Panc1 (cell line): ENCODE measurements at regions not wholly inside any gene's neighbourhood (a gene's known extent, or its start where the extent isn't known, plus 50 kb on each side); places are given as distances from the start of the nearest gene placed in this dataset.

Experiments used
- ATAC-seq: fragments of 200-7000 bp; cut with Tn5 transposase; 2 replicates; pipeline ENCODE4 v1.9.1; 2020; ENCODE audit warnings: mild to moderate bottlenecking, moderate library complexity
- BruUV-seq: library from RNA; stranded (reverse); fragments of 400-500 nt; replicated peaks from 2 replicates; lab custom pipeline; 2021; lab: Mats Ljungman, UMichigan
- CTCF ChIA-PET: fragments of 300-600 bp; sonication (Branson Sonifier 250); formaldehyde crosslinking; loops from one replicate; lab custom pipeline; 2022; ENCODE audit warnings: antibody characterized with exemption; lab: Charles Lee
- POLR2A ChIA-PET: fragments of 300-600 bp; sonication (Branson Sonifier 250); formaldehyde crosslinking; loops from one replicate; lab custom pipeline; 2022; ENCODE audit warnings: antibody characterized with exemption; lab: Charles Lee
- DNase-seq: peaks from one replicate; pipeline ENCODE4 v3.0.0-alpha.2; 2010; ENCODE audit warnings: low read depth, low spot score
- H3K27ac ChIP-seq: 2 replicates; pipeline ENCODE4 v1.5.1; 2011; ENCODE audit warnings: mild to moderate bottlenecking, low read length, inconsistent platforms
- H3K27me3 ChIP-seq: fragments of 200-500 bp; sonication (Bioruptor generic); 2 replicates; pipeline ENCODE4 v1.6.0; 2014; ENCODE audit warnings: low read length, inconsistent platforms; ENCODE audit not compliant: control insufficient read depth, insufficient read depth
- H3K36me3 ChIP-seq: fragments of 200-500 bp; sonication (Bioruptor generic); 2 replicates; pipeline ENCODE4 v1.5.1; 2014; ENCODE audit warnings: inconsistent platforms, mild to moderate bottlenecking, low read length, moderate library complexity; ENCODE audit not compliant: control insufficient read depth, insufficient read depth
- H3K4me1 ChIP-seq: 2 replicates; pipeline ENCODE4 v1.5.1; 2011; ENCODE audit warnings: inconsistent platforms, mild to moderate bottlenecking, low read length, moderate library complexity; ENCODE audit not compliant: control insufficient read depth, insufficient read depth
- H3K4me3 ChIP-seq, 2 experiments: 2 replicates each; pipeline ENCODE4 v1.5.1; 2011 to 2012; ENCODE audit warnings: low read depth in 2 of 2, low read length in 2 of 2, mild to moderate bottlenecking in 2 of 2, inconsistent platforms in 1 of 2, moderate library complexity in 1 of 2
- H3K9me3 ChIP-seq: fragments of 200-500 bp; sonication (Bioruptor generic); 2 replicates; pipeline ENCODE4 v1.5.1; 2014; ENCODE audit warnings: low read depth, mild to moderate bottlenecking, inconsistent platforms, low read length, moderate library complexity; ENCODE audit not compliant: control insufficient read depth, insufficient read depth
- POLR2AphosphoS5 ChIP-seq: IDR thresholded peaks from 2 replicates; pipeline ENCODE4 v1.6.1; 2012; ENCODE audit warnings: mild to moderate bottlenecking, low read depth, low read length, moderate library complexity
- REST ChIP-seq, 2 experiments: IDR thresholded peaks; 2 replicates each; pipeline ENCODE4 v1.6.1; 2011 to 2012; ENCODE audit warnings: low read depth in 2 of 2, control low read depth in 1 of 2, low read length in 1 of 2, mild to moderate bottlenecking in 1 of 2, moderate library complexity in 1 of 2; ENCODE audit not compliant: insufficient read depth in 1 of 2
- SIN3A ChIP-seq: IDR thresholded peaks from 2 replicates; pipeline ENCODE4 v1.6.1; 2012; ENCODE audit warnings: low read depth, mild to moderate bottlenecking, low read length, moderate library complexity, borderline replicate concordance; ENCODE audit not compliant: insufficient read depth
- TCF7L2 ChIP-seq: IDR thresholded peaks from 2 replicates; pipeline ENCODE4 v1.6.1; 2011; ENCODE audit warnings: mild to moderate bottlenecking, low read depth, low read length, inconsistent platforms
- in situ Hi-C: cut with HindIII; loops from 2 replicates; pipeline ENCODE4 v1.10.0; 2016; ENCODE audit warnings: low sequenced_read_pairs, low pct_unique_long_range_greater_than_20kb
- intact Hi-C: fragments of 100-400 bp; cut with micrococcal nuclease; formaldehyde crosslinking; loops from one replicate; pipeline ENCODE4 v1.10.0; 2022; ENCODE audit not compliant: unreplicated experiment
- TF ChIP-seq, protein P1 (sequence below): fragments of 450-650 bp; IDR thresholded peaks from 2 replicates; pipeline ENCODE4 v1.5.1; 2017; ENCODE audit warnings: mild to moderate bottlenecking

GRCh38 chr11:104819107-104819506 lies 79.2 kb downstream of the CASP12 start:
- TF ChIP-seq, protein P1, sequence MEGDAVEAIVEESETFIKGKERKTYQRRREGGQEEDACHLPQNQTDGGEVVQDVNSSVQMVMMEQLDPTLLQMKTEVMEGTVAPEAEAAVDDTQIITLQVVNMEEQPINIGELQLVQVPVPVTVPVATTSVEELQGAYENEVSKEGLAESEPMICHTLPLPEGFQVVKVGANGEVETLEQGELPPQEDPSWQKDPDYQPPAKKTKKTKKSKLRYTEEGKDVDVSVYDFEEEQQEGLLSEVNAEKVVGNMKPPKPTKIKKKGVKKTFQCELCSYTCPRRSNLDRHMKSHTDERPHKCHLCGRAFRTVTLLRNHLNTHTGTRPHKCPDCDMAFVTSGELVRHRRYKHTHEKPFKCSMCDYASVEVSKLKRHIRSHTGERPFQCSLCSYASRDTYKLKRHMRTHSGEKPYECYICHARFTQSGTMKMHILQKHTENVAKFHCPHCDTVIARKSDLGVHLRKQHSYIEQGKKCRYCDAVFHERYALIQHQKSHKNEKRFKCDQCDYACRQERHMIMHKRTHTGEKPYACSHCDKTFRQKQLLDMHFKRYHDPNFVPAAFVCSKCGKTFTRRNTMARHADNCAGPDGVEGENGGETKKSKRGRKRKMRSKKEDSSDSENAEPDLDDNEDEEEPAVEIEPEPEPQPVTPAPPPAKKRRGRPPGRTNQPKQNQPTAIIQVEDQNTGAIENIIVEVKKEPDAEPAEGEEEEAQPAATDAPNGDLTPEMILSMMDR = no peak
- no peak for TF ChIP-seq SIN3A
- TF ChIP-seq POLR2AphosphoS5 = no peak
- no peak for TF ChIP-seq TCF7L2
- TF ChIP-seq REST (IDR thresholded peaks at IDR 0.05; ENCODE audit: insufficient read depth in 1 of 2, low read depth in 2 of 2, low read length in 1 of 2) = no peak
- ChIA-PET CTCF (no interaction called here), POLR2A (no interaction called here)
- DNase-seq (no peak), ATAC-seq (no peak)
- intact Hi-C loops (no loop called here), in situ Hi-C loops (no loop called here)
- no TSS peak for BruUV-seq
- no peaks in the 10 kb centered on the region for H3K27me3 ChIP-seq
- H3K9me3 ChIP-seq = no peaks in the 10 kb centered on the region
- no peak overlapping the region for H3K4me3 ChIP-seq
- no peaks in the 10 kb centered on the region for H3K4me1 ChIP-seq
- H3K27ac ChIP-seq = no peak overlapping the region
- H3K36me3 ChIP-seq = no peaks in the 10 kb centered on the region

- intact Hi-C loops = no loop called here
Measured at GRCh38 chr11:104817973-104818372, 80.3 kb downstream of the CASP12 start.

More at GRCh38 chr11:104817973-104818372, 80.3 kb downstream of the CASP12 start:
- TF ChIP-seq TCF7L2 (no peak), POLR2AphosphoS5 (no peak), SIN3A (no peak), REST (IDR thresholded peaks at IDR 0.05; ENCODE audit: insufficient read depth in 1 of 2, low read depth in 2 of 2, low read length in 1 of 2) (no peak)
- TF ChIP-seq, protein P1 = no peak
- ATAC-seq = no peak
- ChIA-PET POLR2A (no interaction called here), CTCF (no interaction called here)
- no peaks in the 10 kb centered on the region for H3K36me3 ChIP-seq
- no peaks in the 10 kb centered on the region for H3K4me1 ChIP-seq
- no peak for DNase-seq
- no peak overlapping the region for H3K4me3 ChIP-seq
- H3K27ac ChIP-seq = no peak overlapping the region
- in situ Hi-C loops = no loop called here
- no peaks in the 10 kb centered on the region for H3K9me3 ChIP-seq
- BruUV-seq = no TSS peak
- H3K27me3 ChIP-seq = no peaks in the 10 kb centered on the region
